CD4-positive, alpha-beta T cell treated with Interleukin-4 for 4 hours (primary cell): ENCODE measurements at regions not wholly inside any gene's neighbourhood (a gene's known extent, or its start where the extent isn't known, plus 50 kb on each side); places are given as distances from the start of the nearest gene placed in this dataset.
"Not testable (repeated sequence)": the region's sequence is repeated elsewhere in the genome, so short reads cannot be mapped to it uniquely, and the experiment has no call there.

ENCODE experiments used
- DNase-seq: peaks from one replicate; pipeline ENCODE4 v3.0.0-alpha.2; 2020

DNA sequence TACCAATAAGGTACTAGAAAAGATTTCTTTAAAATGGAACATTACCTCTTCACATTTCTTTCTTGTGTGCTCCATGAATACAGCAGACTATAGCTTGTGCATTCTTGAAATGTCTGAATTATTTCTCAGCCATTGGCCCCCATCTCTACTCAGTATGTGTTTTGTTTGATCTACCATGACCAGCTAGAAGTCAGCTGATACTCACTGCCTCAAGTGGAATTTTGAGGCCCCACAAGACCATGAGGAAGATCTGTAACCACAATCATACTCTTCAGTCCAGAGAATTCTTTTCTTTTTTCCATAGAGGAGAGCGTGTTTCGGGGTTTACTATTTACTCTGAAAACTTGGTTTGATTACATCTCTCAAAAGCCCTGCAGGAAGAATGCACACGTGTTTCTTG lies 319.1 kb downstream of the TOX3 start:
- no peak for DNase-seq

DNA sequence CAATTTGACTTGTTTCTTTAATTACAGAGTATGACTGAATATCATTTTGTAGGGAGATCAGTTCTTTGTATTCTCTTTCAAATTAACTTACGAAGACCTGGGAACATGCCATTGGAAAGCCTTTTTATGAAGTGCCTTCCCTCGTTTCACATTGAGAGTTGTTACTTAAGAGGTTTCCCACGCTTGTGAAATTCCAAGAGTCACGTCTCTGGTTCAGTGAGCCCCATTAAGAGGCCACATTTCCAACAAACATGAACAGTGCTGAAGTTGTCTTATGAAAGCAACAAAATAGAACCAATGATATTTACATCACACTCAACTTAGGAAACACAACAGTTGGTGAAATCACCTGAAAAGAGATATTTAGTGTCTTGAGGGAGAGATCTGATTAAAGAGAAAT lies 334.1 kb downstream of the TOX3 start:
- no peak for DNase-seq

DNA sequence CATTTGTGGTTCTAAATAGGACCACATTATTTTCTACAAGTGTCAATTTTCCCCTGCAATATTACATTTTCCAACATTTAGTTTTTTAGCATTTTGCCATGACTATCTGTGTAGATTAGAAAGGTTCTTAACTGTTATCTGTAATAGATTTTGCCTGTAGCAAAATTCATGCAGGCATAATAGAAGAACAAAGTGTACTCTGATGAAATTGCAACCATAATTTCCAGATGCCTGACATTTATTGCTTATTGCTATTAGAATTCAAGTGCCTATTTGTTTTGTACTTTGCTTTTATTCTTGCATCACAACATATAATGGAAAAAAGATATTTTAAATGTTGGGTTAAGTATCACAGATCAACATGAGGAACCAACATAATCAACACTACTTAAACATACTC lies 337.7 kb downstream of the TOX3 start:
- no peak for DNase-seq

DNA sequence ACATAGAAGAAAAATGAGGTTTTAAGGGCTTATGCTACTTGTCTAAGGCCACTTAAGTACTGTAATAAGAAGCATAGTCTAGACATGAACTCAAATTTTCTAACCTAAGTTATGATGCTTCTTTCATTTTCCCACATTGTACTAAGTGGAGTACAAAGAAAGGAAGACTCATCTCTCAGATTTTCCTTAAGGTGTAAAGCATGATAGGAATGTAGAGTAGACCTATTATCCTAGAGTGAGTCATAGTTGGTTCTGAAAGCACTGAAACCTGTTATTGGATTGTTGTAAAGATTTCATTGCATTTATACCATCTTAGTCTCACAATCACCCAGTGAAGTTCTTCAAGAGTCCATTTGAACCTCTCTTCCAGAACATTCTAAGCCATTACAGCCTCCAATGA lies 343.8 kb downstream of the TOX3 start:
- DNase-seq = no peak

DNA sequence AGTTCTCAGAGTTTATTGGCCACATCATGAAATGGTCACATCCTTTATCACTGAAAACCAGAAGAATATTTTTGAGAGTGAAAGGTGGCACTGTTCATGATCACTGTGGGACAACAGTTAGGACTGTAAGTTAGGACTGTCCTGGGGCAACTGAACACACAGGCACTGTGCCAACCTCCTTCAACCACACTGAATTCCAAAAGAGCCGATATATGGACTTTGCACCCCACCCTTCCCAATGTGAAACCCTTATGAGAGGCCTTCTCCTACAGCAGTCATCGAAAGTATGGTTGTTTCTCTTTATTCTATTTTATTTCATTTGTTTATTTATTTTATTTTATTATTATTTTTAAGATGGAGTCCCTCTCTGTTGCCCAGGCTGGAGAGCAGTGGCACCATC lies 353.5 kb downstream of the TOX3 start:
- DNase-seq = no peak

DNA sequence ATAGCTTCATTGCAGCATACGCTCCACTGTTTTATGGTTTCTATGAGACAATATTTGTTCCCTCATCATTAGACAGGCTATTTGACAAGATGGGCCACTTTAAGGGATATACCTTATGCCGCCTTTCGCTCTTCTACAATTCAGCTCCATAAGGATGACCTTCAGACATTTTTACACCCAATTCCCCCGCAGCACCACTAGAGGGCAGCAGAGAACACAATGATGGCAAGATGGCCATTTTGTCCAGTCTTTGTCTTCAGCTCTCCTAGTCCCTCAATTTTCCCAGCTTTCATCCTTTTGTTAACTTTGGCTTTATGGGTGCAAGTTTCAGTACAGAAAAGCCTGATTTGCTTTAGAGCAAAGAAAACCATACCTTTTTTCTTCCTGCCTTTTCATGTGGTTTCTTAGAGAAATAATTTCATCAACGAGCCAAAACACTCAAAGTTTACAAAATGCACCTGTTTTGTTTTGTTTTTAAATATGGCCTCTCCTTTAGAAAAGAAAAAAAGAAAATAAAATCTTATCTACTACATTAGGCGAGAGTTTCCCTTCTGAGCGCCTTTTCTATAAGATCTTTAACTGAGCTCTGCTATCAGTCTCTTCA lies 355.3 kb downstream of the TOX3 start:
- DNase-seq = peak; percentile 57

DNA sequence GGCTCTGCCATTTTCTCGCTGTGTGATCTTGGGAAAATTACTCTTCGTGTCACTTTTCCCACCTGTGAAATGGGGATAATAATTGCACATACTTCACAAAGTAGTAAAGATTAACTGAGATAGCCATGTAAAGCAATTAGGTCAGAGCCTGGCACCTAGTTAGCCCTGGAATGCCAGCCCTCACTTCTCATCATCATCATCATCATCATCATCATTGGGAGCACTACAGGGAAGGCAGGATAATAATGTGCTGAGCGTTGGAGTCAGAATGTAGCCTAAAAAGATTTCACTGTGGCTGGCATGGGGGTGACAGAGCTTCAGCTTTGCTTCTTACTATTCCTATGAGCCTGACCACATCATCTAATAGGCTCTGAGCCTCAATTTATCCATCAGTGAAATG lies 362.6 kb downstream of the TOX3 start:
- DNase-seq = no peak

DNA sequence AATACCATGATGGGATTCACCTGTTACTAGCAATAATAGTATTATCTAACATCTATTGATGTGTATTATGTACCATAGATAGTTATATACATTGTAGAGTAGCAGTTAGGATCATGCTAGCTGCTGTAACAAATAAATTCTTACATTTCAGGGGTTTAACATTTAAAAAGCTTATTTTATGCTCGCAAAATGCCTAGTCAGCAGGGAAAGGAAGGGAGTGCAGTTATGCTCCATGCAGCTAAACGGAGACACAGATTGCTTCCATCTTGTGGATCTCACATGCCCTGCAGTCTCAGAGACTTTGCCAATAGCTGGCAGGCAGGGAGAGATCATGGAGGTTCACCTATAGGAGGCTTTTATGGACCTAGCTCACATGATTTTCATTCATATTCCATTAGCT lies 364.1 kb downstream of the TOX3 start:
- no peak for DNase-seq

DNA sequence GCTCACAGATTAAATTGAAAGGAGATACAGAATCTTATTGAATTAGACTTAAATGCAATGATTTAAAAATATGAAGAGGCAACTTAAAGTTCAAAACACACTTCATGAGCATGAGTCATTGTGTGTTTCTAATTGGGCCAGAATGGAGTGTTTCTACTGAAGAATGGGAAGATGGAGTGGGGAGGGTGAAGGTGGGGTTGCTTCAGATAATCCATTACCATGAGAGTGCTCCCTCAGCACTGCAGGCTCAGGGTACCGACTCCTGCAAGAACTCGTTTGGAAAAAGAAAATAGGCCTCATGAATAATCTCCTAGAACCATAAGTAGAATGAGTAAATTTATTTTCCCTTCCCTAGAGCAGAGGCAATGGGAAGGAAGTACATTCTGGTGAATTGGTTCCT lies 372.8 kb downstream of the TOX3 start:
- DNase-seq = no peak

DNA sequence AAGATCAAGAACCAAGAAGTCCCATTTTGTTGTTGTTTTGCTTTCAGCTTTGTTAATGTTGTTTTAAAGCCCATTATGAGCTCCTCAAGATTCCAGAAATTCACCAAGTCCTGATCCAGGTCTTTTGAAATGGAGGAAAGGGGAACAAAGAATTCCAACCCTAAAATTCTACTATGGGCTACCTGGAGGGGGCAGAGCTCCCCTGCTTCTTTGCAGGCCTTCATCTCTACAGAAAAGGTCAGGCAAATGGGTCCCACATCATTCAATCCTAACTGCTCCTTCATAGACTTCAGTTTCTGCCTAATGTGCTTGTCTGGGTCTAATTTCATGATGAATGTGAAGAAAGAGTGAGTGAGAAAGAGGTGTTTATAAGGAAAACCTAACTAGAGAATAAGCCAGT lies 375.5 kb downstream of the TOX3 start:
- no peak for DNase-seq

DNA sequence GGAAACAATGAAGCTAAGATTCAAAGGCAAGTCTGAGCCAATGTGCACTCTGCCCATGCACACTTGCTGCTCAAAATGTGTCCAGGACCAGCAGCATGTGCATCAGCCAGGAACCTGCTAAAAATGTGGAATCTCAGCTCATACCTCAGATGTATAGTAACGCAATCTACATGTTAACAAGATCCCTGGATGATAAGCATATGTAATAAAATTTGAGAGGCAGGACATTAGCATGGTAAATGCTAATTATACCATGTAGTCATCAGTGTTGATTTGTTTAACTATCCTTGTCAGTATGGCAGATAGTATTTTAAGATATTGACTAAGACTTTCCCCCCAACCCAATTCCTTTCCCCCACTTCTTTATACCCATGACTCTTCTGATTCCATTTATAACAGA lies 379.6 kb downstream of the TOX3 start:
- no peak for DNase-seq

DNA sequence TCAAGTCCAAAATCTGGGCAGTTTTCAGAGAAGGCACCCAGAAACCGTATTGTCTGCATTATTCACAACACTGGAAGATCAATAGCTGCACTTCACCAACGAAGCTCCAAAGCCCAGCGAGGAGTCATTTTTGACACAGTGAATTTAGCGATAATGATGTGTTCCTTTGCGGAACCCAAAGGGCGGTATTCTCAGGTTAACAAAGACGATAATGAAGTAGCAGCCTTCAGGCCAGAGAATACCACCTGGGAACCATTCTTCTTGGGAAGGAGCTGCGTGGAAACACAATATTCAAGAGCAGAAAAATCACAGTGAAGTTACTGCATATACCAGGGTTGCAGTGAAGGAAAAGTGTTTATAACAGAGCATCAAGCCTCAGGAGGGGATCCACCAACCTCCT lies 381.0 kb downstream of the TOX3 start:
- no peak for DNase-seq

DNA sequence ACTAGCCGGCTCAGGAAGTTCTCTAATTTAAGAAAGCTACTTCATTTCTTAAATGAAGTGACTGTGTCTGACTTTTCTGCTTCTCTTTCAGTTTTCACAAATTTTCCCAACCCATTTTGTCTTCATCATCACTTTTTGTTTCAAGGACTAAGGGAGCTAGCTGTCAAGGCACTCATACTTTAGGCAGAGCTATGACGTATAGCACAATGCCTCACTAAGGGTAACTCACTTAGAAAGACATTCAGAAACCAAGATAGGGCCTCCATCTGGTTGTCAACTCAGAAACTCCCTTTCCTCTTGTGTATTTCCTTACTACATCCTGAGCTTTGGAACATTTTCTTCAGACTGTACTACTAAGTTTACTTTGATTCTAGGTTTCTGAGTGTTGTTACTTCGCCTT lies 397.9 kb downstream of the TOX3 start:
- no peak for DNase-seq

DNA sequence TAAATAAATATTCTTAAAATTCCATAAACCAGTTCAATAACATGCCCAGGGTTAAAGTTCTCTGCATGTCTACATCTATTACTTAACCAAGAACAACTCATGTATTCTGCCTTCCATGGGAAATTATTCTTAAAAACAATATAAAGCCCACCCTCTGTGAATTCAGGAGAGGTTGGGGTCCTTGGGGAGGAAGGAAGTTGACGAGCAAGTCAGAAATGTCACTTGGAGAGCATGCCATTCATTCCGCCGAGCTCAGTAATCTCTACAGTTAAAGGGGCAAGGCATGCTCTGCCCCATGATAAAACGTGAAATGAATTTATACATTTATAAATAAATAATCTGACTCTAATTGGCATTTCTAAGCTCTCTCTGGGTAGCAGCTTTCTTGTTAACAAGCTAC lies 405.1 kb downstream of the TOX3 start:
- DNase-seq = no peak

DNA sequence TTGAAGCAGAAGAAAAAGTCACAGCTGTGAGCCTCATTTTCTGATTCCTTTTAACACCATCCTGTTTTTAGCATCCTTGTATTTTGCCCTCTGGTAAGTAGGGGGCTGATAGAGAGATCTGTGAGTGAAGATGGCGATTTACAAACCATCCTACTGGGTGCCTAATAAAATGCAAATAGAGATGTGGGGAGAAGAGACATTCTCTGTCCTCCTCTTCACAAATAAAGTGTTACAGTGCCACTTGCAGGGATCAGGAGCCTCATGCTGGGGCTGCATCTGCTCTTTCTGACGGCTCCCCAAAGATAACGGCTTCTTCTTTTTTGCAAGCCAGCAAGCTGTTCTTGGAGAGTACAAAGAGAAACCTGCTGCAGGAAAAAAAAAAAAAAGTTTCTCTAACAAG lies 418.6 kb downstream of the TOX3 start:
- DNase-seq = no peak

DNA sequence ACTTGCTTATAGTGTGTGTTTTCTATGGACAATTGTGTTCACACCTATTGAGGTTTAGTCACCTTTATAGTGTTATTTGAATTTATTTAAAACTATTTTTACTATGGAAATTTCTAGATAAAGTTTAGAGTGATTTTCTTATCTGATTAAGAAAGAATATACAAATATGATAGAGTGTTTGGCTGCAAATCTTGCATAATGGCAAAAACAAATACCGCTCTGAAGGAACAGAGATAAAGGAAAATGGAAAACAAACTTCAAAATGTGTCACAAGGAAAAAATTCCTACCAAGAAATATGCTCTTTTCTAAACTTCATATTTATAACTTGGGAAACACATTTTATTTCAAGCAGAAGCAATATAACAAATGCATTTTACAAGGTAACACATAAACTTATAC lies 423.1 kb downstream of the TOX3 start:
- no peak for DNase-seq

DNA sequence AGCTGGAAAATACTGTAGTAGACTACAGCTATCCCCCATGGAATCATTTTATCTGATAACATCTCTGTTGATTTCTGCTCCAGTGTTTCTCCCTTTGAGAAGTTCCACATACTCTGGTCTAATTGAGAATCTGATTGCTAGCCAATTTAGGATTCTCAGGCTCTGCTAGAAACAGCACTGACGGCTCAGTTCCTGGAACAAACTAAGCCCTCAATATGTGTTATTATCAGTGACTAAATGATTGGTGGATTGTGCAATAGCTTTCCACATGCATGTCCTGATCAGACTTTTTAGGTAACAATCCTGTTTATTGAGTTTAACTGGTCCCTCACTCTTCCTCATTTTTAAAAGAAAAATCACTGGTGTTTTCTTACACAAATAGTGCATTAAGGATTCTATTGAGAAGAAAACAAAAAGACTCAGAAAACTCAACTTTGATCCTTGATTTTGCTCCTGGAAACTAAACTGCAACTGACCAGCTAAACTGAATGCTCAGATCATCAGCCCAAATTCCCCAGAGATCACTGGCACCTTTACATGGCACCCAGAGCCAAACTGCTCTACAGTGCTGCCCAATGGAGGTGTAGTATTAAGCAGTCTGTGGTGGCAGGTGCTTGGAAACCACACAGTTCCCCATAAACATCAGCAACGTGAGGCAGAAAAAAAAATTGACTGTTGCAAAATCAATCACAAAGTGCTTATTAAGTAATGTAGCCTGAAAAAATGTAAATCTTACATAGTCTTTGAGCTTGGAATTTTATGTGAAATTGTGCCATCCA lies 423.7 kb downstream of the TOX3 start:
- DNase-seq = no peak

DNA sequence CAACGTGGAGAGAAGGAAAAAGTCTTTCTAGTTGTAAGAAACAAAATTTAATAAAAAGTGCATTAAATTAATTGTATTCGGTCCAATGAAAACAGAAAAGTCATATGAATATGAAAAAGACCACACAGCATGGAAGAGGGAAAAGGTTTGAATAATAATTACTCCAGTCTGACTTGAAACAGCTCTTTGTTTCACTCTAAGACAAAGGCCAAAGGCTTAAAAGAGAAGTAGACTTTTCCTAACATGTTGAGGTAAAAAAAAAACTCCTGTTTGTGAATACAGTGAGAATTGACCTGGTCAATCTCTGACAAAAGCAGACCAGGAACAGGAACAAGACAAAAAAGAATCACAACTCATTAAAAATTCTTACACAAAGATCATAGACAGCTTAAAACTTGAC lies 429.8 kb downstream of the TOX3 start:
- DNase-seq = no peak

DNA sequence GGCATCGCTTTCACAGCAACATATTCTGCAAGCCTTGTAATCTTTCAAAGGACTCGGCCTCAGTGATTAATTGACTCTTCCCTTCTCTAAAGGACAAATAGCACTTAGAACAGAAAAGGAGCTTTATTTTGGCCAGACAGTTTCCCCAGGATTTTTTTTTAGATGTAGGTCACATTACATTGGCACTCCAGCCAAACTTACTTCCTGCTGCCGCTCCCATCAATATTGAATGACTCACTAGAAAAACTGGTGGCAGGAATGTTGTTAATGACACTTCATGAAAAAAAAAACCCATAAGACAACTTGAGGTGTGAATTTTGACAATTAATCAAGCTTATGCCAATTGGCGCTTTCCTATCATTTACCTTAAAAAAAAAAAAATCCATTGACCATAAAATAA lies 432.6 kb downstream of the TOX3 start:
- no peak for DNase-seq

DNA sequence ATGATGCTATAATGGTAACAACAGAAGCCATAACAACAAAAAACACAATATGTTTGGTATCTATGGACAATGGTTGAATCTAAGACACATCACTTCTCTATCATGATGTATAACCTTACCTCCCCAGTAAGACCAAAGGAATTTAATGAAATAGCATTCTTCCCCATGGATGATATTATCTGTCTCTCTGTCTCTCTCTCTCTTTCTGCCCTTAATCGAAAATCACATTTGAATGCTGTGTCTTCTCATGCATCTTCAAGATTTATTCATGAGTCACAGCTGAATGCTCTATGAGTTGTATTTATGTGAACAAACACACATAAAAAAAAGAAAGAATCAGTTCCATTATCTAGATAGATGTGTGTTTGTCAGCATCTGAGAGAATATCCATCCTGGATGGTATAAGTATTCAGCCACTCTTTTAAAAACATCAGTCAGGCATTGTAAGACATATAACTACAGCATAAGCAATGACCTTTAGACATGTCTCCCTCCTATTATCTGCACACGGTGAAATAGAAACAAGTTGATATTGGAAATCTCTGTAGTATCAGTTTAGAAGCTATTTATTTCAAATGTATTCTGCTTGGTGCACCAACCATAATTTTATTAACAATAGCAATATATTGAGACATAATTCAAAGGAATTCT lies 433.3 kb downstream of the TOX3 start:
- no peak for DNase-seq

DNA sequence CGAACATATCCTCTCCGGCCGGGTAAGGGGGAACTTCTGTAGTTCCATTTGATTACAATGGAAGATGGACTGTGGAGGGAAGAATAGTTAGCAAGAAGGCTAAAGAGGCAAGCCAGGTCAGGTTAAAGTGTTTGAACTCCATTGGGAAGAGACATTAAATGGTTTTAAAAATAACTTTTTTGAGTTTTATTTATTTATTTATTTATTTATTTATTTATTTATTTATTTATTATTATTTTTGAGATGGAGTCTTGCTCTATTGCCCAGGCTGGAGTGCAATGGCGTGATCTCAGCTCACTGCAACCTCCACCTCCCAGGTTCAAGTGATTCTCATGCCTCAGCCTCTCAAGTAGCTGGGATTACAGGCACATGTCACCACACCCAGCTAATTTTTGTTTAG lies 441.9 kb downstream of the TOX3 start:
- not testable (repeated sequence) for DNase-seq

DNA sequence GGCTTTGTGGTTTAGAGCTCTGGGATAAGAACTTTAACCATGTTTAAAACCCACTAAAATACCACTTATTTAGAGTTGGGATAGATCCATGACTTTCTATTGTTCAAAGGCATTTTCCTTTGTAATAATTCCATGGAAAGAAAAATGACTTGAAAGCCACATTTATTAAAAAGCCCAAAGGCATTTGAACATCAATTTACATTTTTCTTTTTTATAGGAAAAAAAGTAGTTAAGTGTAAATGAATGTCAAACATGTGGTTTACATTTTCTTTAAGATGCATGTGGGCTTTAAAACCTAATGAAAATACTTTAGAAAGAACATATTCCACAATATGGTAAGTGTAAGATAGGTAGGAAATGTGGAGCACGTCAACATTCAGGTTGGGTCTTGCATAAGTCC lies 443.2 kb downstream of the TOX3 start:
- no peak for DNase-seq

DNA sequence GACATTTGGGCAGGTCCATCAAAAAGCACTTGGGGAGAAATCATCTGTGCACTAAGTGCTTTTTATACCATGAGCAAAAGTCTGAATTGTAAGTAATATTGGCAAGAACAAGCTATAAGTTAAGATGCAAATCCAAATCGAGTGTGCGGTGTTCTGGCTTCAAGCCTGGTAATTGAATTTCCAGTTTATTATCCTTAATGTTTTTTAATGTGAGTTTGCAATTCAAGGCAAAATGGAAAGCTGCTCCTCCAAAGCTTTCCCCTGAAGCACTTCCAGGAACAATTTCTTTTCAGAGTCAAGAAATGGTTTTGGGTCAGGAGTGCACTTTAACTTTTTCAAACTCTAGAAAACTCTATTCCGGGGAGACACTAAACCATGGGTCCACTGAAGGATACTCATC lies 445.7 kb downstream of the TOX3 start:
- no peak for DNase-seq

DNA sequence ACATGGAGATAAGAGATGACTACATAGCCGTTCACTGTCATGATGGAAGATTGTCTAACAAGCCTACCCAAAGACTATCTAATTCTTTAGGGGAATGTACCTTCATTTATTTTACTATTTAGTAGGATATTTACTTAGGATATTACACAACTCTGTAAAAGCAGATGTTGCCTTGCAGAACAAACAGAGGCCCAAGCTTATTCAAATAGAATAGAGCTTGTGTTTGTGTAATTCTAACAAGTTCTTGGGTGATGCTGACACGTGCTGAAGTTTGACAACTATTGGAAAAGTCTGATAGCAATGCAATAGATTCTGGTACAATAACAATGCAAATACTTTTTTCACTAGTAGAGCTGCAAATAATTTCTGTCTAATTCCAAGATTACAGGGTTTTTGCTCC lies 447.6 kb downstream of the TOX3 start:
- DNase-seq = no peak

DNA sequence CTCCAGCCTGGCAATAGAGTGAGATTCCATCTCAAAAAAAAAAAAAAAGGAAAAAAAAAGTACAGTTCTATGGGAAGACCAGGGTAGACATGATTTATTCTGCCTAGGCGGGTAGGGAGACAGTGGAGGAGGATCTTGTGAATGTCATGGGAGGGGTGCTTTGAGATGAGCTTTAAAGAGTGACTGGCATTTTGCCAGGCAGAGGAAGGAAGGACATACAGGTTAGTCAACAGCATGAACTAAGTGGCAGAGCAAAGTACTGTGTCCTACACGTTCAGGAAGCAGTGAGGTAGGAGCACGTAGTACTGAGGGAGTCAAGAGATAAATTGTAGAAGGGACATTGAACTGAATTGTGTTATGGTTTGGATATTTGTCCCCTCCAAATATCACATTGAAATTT lies 451.5 kb downstream of the TOX3 start:
- no peak for DNase-seq
